ENCODE measurements at regions not wholly inside any gene's neighbourhood (a gene's known extent, or its start where the extent isn't known, plus 50 kb on each side); places are given as distances from the start of the nearest gene placed in this dataset.

DNA sequence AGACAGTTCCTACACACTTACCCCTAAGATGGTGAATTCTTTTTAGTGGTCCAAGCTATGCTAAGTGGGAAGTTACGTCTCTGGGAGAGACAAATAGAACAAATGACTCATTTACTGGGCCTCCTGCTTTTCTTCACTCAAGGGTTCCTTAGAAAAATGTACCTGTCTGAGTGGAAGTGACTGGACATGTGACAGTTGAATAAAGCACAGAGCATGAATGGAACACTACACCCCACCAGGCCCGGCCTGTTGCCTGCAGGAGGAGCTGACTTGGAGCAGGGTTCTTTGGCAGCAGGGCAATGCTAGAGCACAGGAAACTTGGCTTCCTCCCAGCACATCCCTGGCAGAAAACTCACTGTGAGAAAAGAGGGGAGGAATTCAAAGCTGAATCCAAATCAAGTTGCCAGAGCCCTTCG is 451.0 kb upstream of the SETBP1 start:
- peak; percentile 2 for DNase-seq (ENCODE audit: low spot score)

DNA sequence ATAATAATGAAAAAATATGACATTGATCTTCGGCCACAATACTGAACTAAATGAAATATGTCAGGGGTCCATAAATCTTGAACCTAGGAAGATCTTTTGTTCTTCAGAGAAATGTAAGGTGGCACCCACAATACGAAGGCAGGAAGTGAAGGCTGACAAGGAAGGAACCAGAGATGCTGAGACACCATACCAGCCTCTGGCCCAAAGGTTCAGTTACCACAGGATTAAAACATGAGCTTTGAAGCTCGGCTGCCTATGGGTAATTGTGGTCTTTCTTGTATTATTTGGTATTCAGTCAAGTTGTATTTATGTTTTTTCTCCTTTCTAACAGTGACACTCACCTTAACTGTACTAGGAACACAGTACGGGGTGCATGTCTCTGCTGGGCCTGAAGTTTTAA is 448.8 kb upstream of the SETBP1 start:
- DNase-seq (ENCODE audit: low spot score), result no peak

- no peak for DNase-seq (ENCODE audit: low spot score)
Observed at GRCh38 chr18:44232500-44232899, 448.2 kb upstream of the SETBP1 start.

- no peak for DNase-seq (ENCODE audit: low spot score)
Observed at GRCh38 chr18:44238454-44238853, 442.2 kb upstream of the SETBP1 start.

GRCh38 chr18:44238911-44239310 is 441.8 kb upstream of the SETBP1 start:
- no peak for DNase-seq (ENCODE audit: low spot score)

- no peak for DNase-seq (ENCODE audit: low spot score)
Observed at GRCh38 chr18:44241020-44241419, 439.7 kb upstream of the SETBP1 start.

- no peak for DNase-seq (ENCODE audit: low spot score)
Observed at GRCh38 chr18:44245019-44245418, 435.7 kb upstream of the SETBP1 start.

- no peak for DNase-seq (ENCODE audit: low spot score)
Observed at GRCh38 chr18:44246001-44246400, 434.7 kb upstream of the SETBP1 start.

- no peak for DNase-seq (ENCODE audit: low spot score)
Observed at GRCh38 chr18:44258086-44258485, 422.6 kb upstream of the SETBP1 start.

DNA sequence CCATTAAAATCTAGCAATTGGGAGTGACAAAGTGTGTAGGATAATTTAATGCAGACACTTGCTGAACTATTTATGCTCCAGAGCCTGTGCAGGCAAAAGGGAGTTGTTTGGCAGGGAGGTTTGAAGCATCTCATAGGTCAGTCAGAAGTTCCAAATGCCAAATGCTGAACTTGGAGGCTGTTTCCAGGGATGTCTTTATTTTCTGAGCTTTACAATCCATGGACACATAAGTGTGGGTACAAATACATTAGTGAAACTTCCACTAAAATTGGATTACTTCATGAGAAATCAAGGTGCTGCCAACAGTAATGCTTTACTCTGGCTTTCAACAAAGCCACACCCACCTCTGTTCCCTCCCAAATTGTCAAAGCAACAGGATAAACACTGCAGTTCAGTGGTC is 422.1 kb upstream of the SETBP1 start:
- no peak for DNase-seq (ENCODE audit: low spot score)

DNA sequence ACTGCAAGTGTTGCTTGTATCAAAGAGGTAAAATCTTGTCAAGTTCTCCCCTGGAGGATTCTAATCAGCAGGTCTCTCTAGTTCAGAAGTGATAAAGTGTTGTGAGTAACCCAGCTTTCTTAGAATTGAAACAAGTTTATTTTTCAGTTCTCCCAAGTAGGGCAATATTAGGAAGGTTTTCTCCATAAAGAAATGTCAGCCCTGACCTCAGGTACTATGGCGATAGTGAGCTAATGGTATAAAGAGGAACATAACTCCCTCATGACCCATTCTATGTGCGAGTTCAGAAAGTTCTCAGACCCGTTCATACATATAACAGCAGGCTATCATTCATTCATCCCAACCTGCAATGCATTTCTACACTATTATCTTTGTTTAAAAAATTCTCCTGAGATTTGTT is 421.1 kb upstream of the SETBP1 start:
- DNase-seq (ENCODE audit: low spot score), result no peak

DNA sequence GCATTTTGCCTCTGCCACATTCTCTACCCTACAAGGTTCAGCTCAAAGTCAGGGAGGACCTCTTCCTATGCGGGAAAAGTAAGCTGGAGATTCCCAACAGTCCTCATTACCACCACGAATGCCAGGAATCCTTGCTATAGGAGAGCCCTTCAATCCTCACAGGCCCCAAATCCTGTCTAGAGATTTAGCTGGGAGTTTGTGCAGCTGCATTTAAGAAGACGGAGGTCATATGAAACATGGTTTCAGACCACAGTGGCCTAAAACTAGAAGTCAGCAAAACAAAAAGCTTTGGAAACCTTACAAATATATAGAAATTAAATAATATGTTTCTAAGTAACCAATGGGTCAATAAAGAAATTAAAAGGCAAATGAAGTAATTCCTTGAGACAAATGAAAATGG is 415.3 kb upstream of the SETBP1 start:
- no peak for DNase-seq (ENCODE audit: low spot score)

DNA sequence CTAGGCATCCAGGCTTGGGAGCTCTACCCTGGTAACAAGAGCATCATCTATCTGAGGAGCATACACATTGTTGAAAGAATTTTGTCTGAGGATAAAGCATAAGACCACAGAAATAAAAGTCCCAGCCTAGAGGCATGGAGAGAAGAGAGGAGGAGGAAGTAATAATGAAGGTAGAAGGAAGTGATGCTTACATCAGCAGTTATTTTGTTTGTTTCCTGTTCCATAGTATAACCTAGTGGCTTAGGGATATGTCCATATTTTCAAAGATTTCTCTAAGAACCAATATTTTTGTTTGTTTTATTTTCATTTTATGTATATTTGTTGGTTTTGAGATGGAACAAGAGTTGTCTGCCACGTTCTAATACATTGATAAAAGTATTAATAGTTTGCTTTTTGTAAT is 407.4 kb upstream of the SETBP1 start:
- DNase-seq (ENCODE audit: low spot score), result no peak

DNA sequence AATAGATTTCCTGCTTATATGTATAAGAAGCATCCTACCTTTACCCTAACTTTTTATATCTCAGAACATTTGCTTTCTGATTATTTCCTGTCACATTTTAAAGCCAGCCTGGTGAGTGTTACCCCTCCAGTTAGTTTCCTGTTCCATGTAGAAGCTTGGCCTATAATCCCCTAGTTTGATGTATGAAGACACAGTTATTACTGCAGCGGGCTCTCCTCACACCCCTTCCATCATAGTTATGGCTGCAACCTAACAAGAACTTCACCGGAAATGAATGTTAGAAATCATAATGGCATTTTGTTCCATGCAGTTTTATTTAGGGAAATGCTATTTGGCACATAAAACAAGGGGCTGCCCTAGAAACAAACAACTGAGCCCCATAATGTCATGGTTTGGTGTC is 400.2 kb upstream of the SETBP1 start:
- no peak for DNase-seq (ENCODE audit: low spot score)

- no peak for DNase-seq (ENCODE audit: low spot score)
Observed at GRCh38 chr18:44286049-44286448, 394.6 kb upstream of the SETBP1 start.

- DNase-seq (ENCODE audit: low spot score), result no peak
Observed at GRCh38 chr18:44290366-44290977, 390.2 kb upstream of the SETBP1 start.

DNA sequence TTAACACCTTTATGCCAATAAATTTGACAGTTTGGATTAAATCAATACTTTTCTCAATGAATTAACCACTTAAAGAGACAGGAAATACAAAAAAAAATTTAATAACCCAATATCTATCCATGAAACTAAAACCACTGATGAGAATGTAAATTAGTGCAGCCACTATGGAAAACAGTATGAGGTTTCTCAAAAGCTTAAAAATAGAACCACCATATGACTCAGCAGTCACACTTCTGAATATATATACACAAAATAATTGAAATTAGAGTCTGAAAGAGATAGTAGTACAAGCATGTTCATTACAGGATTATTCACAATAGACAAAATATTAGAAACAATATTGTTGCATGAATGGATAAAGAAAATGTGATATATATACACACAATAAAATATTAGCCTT is 382.1 kb upstream of the SETBP1 start:
- DNase-seq (ENCODE audit: low spot score), result no peak

DNA sequence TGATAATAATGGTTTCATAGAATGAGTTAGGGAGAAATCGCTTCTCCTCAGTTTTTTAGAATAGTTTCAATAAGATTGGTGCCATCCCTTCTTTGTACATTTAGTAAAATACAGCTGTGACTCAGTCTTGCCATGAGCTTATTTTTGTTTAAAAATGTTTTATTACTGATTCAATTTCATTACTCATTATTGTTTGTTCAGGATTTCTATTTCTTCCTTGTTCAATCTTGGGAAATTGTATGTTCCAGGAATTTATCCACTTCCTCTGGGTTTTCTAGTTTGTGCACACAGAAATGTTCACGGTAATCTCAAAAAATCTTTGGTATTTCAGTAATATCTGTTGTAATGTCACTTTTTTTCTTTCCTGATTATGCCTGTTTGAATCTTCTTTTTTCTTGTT is 371.5 kb upstream of the SETBP1 start:
- peak; percentile 4 for DNase-seq (ENCODE audit: low spot score)

- no peak for DNase-seq (ENCODE audit: low spot score)
Observed at GRCh38 chr18:44320619-44321460, 359.8 kb upstream of the SETBP1 start.

GRCh38 chr18:44321868-44322590 is 358.7 kb upstream of the SETBP1 start:
- DNase-seq (ENCODE audit: low spot score), result no peak

DNA sequence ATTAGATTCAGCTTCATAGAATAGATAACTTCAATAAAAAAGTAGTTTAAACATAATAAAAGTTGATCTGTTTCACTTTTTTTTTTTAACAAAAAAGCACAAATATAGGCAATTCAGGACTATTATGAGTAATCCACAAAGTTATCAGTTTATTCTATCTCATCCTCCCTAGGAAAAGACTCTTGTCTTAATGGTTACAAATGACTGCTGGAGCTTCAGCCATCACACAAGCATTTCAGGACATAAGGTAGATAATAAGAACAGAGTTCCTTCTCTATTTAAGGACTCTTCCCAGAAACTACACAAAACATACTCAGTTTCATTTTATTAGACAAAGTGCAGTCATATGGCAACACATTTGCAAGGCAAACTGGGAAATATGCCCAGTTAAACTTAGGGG is 357.6 kb upstream of the SETBP1 start:
- DNase-seq (ENCODE audit: low spot score), result no peak

GRCh38 chr18:44324361-44324760 is 356.3 kb upstream of the SETBP1 start:
- DNase-seq (ENCODE audit: low spot score), result no peak

Measured in AG08396 (cell line).